ENCODE measurements at regions not wholly inside any gene's neighbourhood (a gene's known extent, or its start where the extent isn't known, plus 50 kb on each side); places are given as distances from the start of the nearest gene placed in this dataset.

GRCh38 chr16:13480801-13481200, 439.2 kb upstream of the ERCC4 start:
- Histone ChIP-seq H3K4me3 (no peak overlapping the region), H3K27me3 (replicated peaks in 1 of 2; ENCODE audit: control insufficient read depth in 2 of 2, insufficient read depth in 2 of 2, low read length in 1 of 2) (no peaks in the 10 kb centered on the region), H3K4me1 (ENCODE audit: control insufficient read depth, insufficient read depth, low read length) (no peaks in the 10 kb centered on the region), H3K9ac (ENCODE audit: control insufficient read depth, insufficient read depth, low read length) (no peak overlapping the region), H2AFZ (ENCODE audit: control insufficient read depth, low read depth, low read length) (no peak overlapping the region), H3K79me2 (ENCODE audit: control insufficient read depth, insufficient read depth, low read length) (no peaks in the 10 kb centered on the region), H3K36me3 (ENCODE audit: control insufficient read depth in 2 of 2, insufficient read depth in 2 of 2, low read length in 1 of 2) (no peaks in the 10 kb centered on the region), H3K4me2 (ENCODE audit: control insufficient read depth, insufficient read depth) (no peak overlapping the region), H3K9me3 (replicated peaks; ENCODE audit: control insufficient read depth, insufficient read depth, low read length) (no peaks in the 10 kb centered on the region; the same call in 2 of the 3 replicates), H4K20me1 (ENCODE audit: control insufficient read depth, insufficient read depth) (no peaks in the 10 kb centered on the region), H3K27ac (ENCODE audit: control insufficient read depth, insufficient read depth) (no peak overlapping the region)
- intact Hi-C loops (cut with micrococcal nuclease; ENCODE audit: unreplicated experiment) (no loop called here), in situ Hi-C loops (cut with MboI) (no loop called here)
- DNase-seq (ENCODE audit: low read depth, low spot score) (no peak), FAIRE-seq (no peak), ATAC-seq (no peak)
- no TSS peak for BruUV-seq (replicated peaks)
- WGBS (ENCODE audit: insufficient coverage, insufficient replicate concordance, low lambda C conversion rate, missing lambda C conversion rate), result 12% methylated on average over 4 of the region's 4 CpGs
- CTCF ChIA-PET, result interaction anchor here (0.8 to 1.2 kb wide), 2 partner anchors 28 to 583 kb away, joined by 3 to 4 read pairs; no protein-coding TSS in a partner anchor
- RAD21 ChIA-PET (ENCODE audit: unreplicated experiment), result no interaction called here
- SMC1A ChIA-PET (ENCODE audit: uncharacterized antibody, unreplicated experiment), result interaction anchor here (0.7 to 2.1 kb wide), 4 partner anchors 11 to 287 kb away, joined by 3 to 5 read pairs (median 4); no protein-coding TSS in a partner anchor
- TF ChIP-seq FOXK2 (IDR thresholded peaks at IDR 0.05) (no peak), YY1 (IDR thresholded peaks at IDR 0.05; ENCODE audit: low read depth, low read length) (no peak), JUNB (IDR thresholded peaks at IDR 0.05) (no peak), CTCF (IDR thresholded peaks at IDR 0.05 in 2 of 3, conservative IDR thresholded peaks at IDR 0.05 in 1 of 3; ENCODE audit: control insufficient read depth in 2 of 3, extremely low read depth in 1 of 3, insufficient read depth in 1 of 3, low read depth in 3 of 3, low read length in 3 of 3) (no peak), SUPT20H (IDR thresholded peaks at IDR 0.05; ENCODE audit: borderline replicate concordance, control insufficient read depth, low read depth, low read length) (no peak), ZNF622 (IDR thresholded peaks at IDR 0.05) (no peak), RCOR1 (conservative IDR thresholded peaks at IDR 0.05; ENCODE audit: low read depth, low read length) (no peak), ELK1 (IDR thresholded peaks at IDR 0.05; ENCODE audit: low read depth, low read length) (no peak), MAX (IDR thresholded peaks at IDR 0.05; ENCODE audit: low read depth, low read length) (no peak), SIN3A (IDR thresholded peaks at IDR 0.05; ENCODE audit: low read depth, low read length) (no peak), ZNF384 (IDR thresholded peaks at IDR 0.05; ENCODE audit: borderline replicate concordance, low read depth, low read length) (no peak), GABPA (IDR thresholded peaks at IDR 0.05; ENCODE audit: low read depth) (no peak)
- TF ChIP-seq, protein P1, sequence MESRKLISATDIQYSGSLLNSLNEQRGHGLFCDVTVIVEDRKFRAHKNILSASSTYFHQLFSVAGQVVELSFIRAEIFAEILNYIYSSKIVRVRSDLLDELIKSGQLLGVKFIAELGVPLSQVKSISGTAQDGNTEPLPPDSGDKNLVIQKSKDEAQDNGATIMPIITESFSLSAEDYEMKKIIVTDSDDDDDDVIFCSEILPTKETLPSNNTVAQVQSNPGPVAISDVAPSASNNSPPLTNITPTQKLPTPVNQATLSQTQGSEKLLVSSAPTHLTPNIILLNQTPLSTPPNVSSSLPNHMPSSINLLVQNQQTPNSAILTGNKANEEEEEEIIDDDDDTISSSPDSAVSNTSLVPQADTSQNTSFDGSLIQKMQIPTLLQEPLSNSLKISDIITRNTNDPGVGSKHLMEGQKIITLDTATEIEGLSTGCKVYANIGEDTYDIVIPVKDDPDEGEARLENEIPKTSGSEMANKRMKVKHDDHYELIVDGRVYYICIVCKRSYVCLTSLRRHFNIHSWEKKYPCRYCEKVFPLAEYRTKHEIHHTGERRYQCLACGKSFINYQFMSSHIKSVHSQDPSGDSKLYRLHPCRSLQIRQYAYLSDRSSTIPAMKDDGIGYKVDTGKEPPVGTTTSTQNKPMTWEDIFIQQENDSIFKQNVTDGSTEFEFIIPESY (IDR thresholded peaks at IDR 0.05), result no peak
- POLR2A ChIA-PET, result no interaction called here
